ENCODE measurements at regions not wholly inside any gene's neighbourhood (a gene's known extent, or its start where the extent isn't known, plus 50 kb on each side); places are given as distances from the start of the nearest gene placed in this dataset.
"Not testable (repeated sequence)": the region's sequence is repeated elsewhere in the genome, so short reads cannot be mapped to it uniquely, and the experiment has no call there.

DNA sequence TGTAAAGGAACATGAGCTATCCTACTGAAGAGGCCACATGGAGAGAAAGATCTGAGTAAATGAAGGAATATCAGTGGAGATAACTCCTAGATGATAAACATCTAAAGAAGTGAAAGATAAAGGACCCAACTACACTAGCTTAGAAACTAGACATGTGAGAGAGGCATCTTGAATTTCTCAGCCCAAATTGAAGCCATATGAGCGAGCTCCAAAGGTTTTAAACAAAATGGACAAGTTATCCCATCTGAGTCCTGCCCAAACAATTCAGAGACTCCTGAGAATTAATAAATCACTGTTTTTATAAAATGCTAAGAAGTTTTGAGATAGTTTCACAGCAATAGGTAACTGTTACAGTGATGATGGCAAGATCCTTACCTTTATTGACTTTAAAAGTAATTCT is 438.9 kb downstream of the NAV3 start:
- no peak for DNase-seq (ENCODE audit: low read depth, low spot score)

DNA sequence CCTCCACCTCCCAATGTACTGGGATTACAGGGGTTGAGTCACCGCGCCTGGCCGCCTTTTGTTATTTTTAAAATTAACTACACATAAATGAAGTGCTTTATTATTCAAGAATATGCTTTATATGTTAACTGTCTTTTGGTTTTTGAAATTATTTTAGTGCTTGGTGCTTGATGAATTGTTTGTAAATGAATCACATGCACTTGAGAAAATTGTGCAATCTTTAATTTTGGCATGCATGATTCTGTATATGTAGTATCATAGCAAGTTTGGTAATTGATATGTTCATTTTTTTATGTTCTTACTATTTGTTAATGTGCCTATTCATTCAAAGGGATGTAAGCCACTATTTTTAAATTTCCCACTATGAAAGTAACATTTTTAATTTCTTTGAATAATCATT is 440.9 kb downstream of the NAV3 start:
- no peak for DNase-seq (ENCODE audit: low read depth, low spot score)

DNA sequence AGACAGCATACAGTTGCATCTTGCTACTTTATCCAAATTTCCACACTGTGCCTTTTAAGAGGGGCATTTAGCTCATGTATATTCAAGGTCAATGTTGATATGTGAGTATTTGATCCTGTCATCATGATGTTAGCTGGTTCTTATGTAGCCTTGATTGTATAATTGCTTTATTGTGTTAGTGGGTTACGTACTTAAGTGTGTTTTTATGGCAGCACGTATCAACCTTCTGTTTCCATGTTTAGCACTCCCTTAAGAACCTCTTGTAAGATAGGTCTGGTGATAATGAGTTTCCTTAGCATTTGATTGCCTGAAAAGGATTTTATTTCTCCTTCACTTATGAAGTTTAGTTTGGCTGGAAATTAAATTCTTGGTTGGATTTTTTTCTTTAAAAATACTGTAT is 445.2 kb downstream of the NAV3 start:
- DNase-seq (ENCODE audit: low read depth, low spot score), result no peak

DNA sequence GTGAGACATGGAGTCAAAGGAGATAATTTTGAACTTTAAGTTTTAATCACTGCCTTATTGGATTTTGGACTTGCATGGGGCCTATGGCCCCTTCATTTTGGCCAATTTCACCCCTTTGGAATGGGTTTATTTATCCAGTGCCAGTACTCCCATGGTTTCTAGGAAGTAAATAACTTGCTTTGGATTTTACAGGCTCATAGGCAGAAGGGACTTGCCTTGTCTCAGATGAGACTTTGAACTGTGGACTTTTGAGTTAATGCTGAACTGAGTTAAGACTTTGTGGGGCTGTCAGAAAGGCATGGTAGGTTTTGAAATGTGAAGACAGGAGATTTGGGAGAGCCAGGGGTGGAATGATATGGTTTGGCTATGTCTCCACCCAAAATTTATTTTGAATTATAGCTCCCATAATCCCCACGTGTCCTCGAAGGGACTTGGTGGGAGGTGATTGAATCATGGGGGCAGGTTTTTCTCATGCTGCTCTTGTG is 448.1 kb downstream of the NAV3 start:
- no peak for DNase-seq (ENCODE audit: low read depth, low spot score)

DNA sequence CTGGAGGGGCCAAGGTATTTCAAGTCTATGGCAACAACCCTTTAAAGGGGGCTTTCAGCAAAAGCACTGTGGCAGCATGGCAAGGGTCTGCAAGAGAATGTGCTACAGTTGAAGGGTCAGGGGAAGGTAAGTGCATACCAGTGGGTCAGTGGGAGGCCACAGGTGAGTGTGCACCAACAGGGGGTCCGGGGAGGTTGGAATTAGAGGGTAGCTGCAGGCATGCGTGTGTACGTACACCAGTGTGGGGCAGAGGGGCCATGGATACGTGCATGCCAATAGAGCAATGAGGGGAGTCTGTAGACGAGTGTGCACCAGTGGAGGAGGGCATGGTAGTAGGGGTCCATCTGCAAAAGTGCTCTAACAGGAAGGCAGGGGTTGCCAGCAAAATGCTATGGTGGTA is 448.9 kb downstream of the NAV3 start:
- no peak for DNase-seq (ENCODE audit: low read depth, low spot score)

DNA sequence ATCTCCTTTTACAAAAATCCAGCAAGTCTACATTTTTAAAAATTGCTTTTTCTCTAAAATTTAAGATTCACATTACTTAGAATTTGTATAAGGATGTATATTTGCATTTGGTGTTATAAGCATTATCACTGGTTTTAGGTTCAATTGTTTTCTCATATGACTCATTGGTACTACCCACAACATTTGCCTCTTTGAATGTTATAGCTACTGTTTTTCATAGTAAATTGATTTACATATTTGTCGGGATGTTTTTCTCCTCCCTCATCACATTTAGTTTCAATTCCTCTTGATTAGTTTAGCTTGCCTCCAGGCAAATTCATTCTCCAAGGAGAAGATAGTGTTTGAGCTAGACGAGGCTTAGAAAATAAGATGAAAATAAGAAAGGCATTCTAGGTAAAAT is 450.4 kb downstream of the NAV3 start:
- DNase-seq (ENCODE audit: low read depth, low spot score), result not testable (repeated sequence)

DNA sequence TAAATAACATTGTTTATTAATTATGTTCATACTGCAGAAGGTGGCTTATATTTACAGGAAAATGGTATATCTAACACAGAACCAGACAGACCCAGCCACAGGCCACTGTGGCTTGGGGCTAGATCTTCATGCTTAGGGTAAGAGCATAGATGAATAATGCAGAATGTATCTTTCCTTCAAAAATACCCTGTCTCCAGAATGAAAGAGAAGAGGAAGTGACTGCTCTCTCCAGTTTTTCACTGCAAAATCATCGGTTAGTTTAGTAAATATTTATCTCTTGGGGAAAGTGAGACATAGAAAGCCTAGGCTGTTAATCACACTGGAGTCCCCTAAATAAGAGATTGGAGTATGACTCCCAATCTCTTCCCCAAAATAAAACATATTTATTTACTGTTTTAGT is 453.7 kb downstream of the NAV3 start:
- DNase-seq (ENCODE audit: low read depth, low spot score), result no peak

DNA sequence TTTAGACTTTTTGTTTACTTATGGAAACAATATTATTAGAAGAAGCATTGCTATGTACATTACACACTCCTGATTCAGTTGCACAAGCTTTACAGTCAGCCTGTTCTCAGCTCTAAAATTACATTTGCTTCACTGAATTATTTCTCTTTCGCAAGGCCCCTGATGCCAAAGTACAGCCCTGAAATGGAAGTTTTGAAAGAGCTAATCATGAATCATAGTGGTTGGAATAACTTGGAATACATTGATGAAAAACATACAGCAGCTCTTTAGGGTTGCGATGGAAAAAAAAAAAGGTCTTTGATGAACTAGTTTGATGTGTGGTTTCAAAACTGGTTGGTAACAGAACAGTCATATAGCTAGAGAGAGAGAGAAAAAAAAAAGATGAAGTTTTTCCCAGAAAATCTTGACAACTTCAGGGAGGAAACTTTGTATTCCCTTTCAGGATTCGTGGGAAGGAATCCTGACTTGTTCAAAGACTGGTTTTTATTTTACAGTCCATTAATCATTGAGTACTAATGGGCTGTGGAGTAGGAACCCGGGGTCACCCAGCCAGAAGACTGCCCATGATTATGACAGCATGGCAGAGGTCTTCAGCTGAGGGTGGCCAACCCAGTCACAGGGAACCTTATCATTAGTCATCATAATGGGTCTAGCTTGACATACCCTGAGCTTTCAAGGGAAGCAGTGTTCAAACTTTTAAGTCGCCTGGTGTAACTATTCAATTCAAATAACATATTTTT is 460.1 kb downstream of the NAV3 start:
- peak; percentile 25 for DNase-seq (ENCODE audit: low read depth, low spot score)

DNA sequence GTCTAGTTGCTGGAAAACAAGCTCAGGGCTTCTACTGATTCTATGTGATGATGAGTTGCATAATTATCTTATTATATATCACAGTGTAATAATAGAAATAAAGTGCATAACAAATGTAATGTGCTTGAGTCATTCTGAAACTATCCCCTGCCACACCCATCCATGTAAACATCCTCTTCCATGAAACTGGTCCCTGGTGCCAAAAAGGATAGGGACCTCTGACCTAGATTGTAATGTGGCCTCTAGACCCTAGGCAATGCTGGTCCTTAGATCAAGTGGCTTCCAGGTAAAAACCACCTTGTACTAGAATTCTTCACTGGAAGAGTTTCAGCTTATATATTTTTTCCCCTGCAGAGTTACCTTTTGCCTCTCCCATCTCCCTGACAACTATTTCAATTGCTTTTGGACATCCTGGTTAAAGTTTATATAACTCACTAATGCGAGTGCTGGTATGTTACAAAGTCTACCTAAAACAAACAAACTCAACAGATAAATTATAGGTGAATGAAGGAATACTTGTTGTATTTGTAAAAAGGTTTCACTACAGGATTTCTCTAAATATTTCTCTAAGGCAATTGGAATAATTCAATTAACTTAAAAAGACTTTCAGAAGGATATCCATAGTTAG is 462.5 kb downstream of the NAV3 start:
- DNase-seq (ENCODE audit: low read depth, low spot score), result no peak

DNA sequence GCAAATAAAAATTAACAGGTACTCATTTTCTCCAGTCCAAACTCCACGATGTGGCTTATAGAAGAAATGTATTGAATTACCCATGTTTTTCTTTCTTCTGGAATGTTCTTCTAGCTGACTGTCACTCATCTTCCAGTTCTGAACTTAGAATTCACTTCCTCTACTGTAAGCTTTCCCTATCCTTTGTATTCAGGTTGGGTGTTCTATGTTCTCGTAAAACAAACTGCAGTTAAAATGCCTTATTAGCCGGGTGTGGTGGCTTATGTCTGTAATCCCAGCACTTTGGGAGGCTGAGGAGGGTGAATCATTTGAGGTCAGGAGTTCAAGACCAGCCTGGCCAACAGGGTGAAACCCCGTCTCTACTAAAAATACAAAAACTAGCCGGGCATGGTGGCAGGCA is 470.6 kb downstream of the NAV3 start:
- not testable (repeated sequence) for DNase-seq (ENCODE audit: low read depth, low spot score)

DNA sequence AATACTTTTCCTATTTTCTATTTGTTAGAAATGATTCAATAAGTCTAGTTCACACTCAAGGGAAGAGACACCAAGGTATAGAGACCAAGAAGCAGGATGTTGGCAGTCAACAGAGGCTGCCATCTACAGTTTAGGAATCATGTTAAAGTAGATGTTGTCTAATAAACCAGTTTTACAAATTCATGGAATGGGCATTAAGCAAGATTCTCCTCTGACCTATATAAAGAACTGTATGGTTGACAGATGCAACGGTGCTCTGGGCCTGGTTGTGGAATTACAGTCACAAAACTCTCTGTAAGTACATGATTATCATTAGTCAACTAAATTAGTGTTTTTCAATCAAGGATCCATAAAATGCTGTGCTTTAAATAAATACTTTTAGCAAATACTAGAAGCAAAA is 475.1 kb downstream of the NAV3 start:
- DNase-seq (ENCODE audit: low read depth, low spot score), result no peak

DNA sequence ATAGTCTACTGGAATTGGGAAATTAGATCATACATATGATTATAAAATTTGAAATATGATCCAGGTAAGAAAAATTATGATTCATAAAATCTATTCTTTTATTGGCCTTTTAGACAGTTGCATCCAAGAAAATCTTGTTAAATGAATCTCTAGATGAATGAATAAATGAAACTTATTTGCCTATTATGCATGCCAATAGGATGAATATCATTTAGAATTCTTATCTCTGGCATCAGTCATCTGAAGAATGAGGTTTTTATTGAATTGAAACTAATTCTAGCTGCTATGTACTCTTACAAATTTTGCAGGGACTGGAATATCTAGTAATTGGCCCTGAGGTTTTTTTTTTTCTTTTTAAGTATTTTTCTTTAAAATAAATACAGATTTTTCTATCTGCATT is 475.5 kb downstream of the NAV3 start:
- no peak for DNase-seq (ENCODE audit: low read depth, low spot score)

DNA sequence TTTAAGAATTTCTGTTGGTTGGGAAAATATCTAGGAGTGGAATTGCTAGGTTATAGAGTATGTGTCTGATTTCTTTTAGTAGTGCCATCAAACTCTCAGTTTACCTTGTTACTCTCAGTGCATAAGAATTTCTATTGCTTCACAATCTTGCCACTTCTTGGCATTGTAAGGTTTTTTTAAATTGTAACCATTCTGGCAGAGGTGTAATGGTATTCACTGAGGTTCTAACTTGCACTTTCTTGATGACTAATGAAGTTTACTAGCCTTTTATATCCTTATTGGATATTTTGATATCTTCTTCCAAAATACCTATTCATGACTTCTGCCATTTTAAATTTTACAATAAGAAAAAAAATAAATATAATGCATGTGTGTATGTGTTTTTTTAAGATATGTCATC is 478.0 kb downstream of the NAV3 start:
- no peak for DNase-seq (ENCODE audit: low read depth, low spot score)

DNA sequence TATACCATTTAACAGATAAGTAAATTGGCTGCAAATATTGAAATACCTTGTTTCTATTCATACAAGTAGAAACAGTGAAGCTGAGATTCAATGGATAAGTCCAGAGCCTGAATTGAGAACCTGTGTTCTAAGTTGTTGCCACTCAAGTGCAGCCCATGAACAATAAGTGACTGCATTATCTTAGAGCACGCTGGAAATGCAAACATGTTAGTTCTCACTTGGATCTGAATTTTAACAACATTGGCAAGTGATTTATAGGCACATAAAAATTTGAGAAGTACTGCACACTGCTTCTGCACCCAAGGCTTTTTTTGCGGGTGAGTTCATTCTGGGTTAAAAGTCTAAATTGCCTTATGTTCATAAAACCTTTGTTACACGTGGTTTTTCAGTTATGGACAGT is 484.3 kb downstream of the NAV3 start:
- DNase-seq (ENCODE audit: low read depth, low spot score), result no peak

DNA sequence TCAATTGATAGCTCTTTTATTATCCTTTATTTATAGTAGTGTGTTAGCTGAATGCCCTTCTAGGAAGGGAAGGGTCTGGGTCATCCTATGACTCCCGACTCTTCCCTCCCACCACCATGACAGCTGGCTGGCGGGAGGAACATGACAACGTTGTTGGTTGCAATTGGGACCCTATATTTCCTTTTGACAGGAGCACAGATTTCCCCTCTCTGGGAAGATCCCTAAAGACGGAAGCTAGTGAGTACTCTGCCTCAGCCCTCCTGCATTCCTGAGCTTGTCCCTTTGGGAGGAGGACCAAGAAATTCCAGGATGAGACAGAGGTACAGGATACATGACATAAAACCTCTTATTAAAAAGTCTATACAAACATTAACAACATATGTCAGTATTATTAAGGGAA is 485.4 kb downstream of the NAV3 start:
- no peak for DNase-seq (ENCODE audit: low read depth, low spot score)

DNA sequence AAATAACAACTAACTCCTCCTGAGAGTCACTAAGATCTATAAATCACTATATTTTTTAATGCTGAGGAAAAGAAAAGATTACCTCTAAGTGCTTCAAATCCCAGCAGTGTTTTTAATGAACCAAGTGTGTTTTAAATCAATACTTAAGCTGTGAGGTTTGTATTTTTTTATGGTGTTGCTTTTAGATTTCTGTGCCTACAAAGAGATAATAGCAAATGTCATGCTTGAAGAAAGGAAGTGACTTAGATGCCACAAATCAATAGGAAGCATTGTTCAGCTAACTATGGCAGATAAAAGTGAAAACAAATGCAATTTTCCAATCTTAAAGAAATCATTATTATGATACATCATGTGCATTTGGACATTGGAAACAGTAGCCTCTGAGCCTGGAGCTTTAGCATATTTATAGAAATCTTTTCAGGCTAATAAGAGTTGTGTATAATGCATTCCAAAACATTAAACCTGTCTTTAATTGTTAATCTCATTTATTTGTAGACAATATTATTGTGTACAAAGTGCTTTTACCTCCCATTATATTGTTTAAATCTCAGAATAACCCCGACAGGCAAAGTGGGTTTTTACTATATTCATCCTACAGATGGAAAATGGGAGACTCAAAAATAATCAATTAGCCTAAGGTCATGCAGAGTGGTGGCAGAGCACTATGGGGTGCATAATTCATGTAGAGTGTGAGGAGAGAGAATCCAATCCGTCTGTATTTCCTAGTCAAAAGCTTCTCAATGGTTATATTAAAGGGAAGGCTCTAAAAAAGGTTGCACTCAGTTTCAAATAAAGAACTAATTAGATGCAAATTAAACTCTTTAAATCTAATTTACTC is 486.2 kb downstream of the NAV3 start:
- no peak for DNase-seq (ENCODE audit: low read depth, low spot score)

DNA sequence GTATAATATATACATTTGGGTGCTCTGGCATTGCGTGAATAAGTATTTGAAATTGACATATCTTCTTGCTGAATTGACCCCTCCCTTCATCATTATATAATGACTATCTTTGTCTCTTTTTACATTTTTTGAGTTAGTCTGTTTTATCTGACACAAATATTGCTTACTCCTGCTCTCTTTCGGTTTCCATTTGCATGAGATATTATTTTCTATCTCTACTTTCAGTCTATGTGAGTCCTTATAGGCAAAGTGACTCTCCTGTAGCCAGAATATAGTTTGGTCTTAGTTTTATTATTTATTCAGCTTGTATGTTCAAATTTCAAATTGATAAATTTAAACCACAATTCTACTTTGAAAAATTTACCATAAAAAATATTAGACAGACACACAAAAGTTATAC is 491.0 kb downstream of the NAV3 start:
- no peak for DNase-seq (ENCODE audit: low read depth, low spot score)

DNA sequence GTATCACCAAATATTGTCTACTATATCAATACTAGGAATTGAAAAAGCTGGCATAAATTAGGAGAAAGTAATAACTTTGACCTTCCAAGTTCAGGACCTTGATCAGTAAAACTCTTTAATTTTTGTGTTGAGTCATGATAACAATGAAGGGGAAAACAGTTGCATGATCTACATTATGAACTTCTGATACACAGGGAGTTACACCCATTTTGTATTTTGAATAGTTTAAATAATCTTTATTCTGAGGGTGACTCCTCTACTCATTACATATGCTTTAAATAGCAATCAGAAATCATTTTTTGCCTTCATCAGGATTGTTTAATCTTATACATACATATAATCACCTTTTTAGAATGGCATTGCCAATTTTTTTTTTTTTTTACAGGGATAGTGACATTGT is 492.5 kb downstream of the NAV3 start:
- no peak for DNase-seq (ENCODE audit: low read depth, low spot score)

DNA sequence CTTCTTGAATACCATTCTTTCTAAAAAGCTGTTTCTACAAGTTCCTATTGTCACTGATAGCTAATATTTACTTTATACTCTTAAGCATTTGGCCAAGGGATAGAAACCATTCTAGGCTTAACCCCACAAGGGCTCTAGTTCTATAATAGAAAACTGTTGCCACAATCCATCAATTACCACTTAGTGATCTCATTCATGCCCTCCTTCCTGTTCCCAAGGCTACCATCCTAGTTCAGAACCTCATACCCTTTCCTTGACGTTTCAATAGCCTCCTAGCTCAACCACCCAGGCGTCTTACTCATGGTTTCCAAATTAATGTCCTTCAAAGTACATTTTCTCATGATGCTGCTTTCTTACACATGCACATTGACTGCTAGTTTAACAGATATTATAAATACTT is 493.5 kb downstream of the NAV3 start:
- no peak for DNase-seq (ENCODE audit: low read depth, low spot score)

DNA sequence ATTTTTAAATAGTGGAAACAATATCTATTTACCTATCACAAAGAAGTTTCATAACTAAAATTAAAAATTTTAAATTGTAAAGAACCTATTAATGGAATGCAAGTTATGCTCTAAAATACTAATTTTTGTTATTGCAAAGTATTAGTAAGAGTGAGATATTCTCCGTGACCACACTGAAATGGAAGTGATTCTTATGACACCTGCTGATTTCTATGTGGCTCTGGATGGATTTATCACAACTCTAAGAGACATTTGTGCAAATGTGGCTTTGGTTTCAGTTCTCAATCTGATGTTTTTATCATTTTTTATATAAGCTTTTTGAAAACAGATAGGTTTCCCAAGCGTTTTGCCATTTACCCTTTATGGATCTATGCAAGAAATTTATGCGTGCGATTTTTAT is 497.8 kb downstream of the NAV3 start:
- DNase-seq (ENCODE audit: low read depth, low spot score), result no peak

DNA sequence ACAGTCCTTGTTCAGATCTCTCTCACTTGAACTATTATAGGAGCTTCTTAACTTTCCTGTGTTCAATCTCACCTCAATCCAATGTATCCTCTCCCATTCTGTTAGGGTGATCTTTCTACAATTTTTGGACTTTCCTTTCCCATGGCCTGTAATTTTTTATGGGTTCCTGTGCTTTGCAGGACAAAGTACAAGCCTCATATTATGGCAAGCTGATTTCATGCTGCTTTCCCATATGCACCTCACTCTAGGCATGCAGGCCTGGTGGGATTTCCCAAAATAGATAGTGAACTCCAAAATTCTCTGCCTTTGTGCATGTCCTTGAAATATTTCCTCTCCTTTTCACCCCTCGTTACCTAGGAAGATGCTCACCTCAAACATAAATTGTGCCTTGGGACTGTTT is 499.4 kb downstream of the NAV3 start:
- no peak for DNase-seq (ENCODE audit: low read depth, low spot score)

DNA sequence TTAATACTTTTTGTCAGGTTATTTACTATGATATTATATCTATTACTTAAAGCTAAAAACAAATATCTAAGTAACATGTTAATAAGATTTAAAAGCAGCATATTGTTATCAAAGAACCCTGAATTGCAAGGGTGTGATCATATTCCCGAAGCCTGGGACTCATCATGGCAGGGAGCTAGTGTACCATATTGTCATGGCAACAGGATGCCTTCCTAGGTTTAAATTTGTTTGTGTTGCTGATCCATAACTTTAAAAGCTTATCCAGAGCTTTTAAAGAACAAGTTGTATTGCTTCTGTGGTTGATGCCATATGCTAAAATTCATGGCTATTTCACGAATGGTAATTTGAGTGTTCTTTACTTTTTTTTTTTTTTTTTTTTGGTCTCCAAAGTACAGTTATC is 500.5 kb downstream of the NAV3 start:
- DNase-seq (ENCODE audit: low read depth, low spot score), result no peak

DNA sequence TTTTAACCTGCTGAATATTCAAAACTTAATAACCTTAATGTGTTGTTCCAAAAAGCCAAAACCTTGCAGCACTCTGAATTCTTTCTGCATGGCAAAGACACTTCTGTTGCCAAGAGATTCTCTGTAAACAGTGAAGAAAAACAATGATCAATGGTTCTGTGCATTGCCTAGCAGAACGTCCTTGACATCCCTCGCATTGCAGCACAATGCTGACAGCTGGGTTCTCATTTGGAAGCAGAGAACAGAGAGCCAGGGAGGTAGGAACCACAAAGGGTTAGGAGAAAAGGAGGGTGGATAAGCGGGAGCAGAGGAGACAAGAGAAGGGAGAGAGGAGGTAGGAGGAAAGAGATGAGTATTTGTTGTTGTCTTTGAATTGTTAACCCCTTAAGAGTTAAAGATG is 501.1 kb downstream of the NAV3 start:
- DNase-seq (ENCODE audit: low read depth, low spot score), result no peak

All from brain pericyte (primary cell).